Frontal cortex (tissue), 3 donors: ENCODE measurements at regions not wholly inside any gene's neighbourhood (a gene's known extent, or its start where the extent isn't known, plus 50 kb on each side); places are given as distances from the start of the nearest gene placed in this dataset.
"Not testable (repeated sequence)": the region's sequence is repeated elsewhere in the genome, so short reads cannot be mapped to it uniquely, and the experiment has no call there.

Experiments used
- DNase-seq, 2 donors: peaks; one replicate each; pipeline ENCODE4 v3.0.0; 2012; ENCODE audit warnings: low spot score in 2 of 2
- FAIRE-seq: peaks from 2 replicates; lab custom pipeline; 2012; peaks lifted over from hg19 to GRCh38; lab: Jason Lieb, UNC
- donor health status: control.
- donor health status: control.
- donor health status: control.

- DNase-seq = no peak
- no peak for FAIRE-seq
Observed at GRCh38 chr16:87140211-87141200, 176.7 kb downstream of the C16orf95 start.

GRCh38 chr16:87141402-87141801 is 175.8 kb downstream of the C16orf95 start:
- no peak for DNase-seq
- FAIRE-seq = no peak

GRCh38 chr16:87143661-87144121 is 173.5 kb downstream of the C16orf95 start:
- FAIRE-seq = no peak
- no peak for DNase-seq

- no peak for DNase-seq
Observed at GRCh38 chr16:87144232-87144631, 173.0 kb downstream of the C16orf95 start.

GRCh38 chr16:87145181-87146176 is 171.7 kb downstream of the C16orf95 start:
- DNase-seq (no peak), FAIRE-seq (no peak)

More at GRCh38 chr16:87144232-87144631, 173.0 kb downstream of the C16orf95 start:
- no peak for FAIRE-seq

- no peak for FAIRE-seq
Observed at GRCh38 chr16:87146676-87147075, 170.5 kb downstream of the C16orf95 start.

GRCh38 chr16:87149051-87149450 is 168.1 kb downstream of the C16orf95 start:
- DNase-seq (no peak), FAIRE-seq (no peak)

More at GRCh38 chr16:87146676-87147075, 170.5 kb downstream of the C16orf95 start:
- DNase-seq = no peak

GRCh38 chr16:87150262-87150661 is 166.9 kb downstream of the C16orf95 start:
- DNase-seq (no peak), FAIRE-seq (no peak)

- DNase-seq = no peak
- no peak for FAIRE-seq
Observed at GRCh38 chr16:87150681-87151280, 166.4 kb downstream of the C16orf95 start.

- FAIRE-seq (no peak), DNase-seq (no peak)
Observed at GRCh38 chr16:87152221-87152755, 164.9 kb downstream of the C16orf95 start.

GRCh38 chr16:87153326-87153725 is 163.9 kb downstream of the C16orf95 start:
- FAIRE-seq = no peak

GRCh38 chr16:87155315-87155714 is 161.9 kb downstream of the C16orf95 start:
- not testable (repeated sequence) for DNase-seq, FAIRE-seq

More at GRCh38 chr16:87153326-87153725, 163.9 kb downstream of the C16orf95 start:
- DNase-seq = no peak

- DNase-seq = no peak
- FAIRE-seq = no peak
Observed at GRCh38 chr16:87156195-87156594, 161.0 kb downstream of the C16orf95 start.

- DNase-seq = no peak
- FAIRE-seq = no peak
Observed at GRCh38 chr16:87160234-87160636, 157.0 kb downstream of the C16orf95 start.

GRCh38 chr16:87160701-87161337 is 156.4 kb downstream of the C16orf95 start:
- no peak for DNase-seq
- FAIRE-seq = no peak

- not testable (repeated sequence) for DNase-seq, FAIRE-seq
Observed at GRCh38 chr16:87161410-87161809, 155.8 kb downstream of the C16orf95 start.

GRCh38 chr16:87161822-87162676 is 155.1 kb downstream of the C16orf95 start:
- DNase-seq (no peak), FAIRE-seq (no peak)

GRCh38 chr16:87162799-87163198 is 154.4 kb downstream of the C16orf95 start:
- FAIRE-seq, DNase-seq: not testable (repeated sequence)
